GM23338 (cell line): ENCODE measurements at regions not wholly inside any gene's neighbourhood (a gene's known extent, or its start where the extent isn't known, plus 50 kb on each side); places are given as distances from the start of the nearest gene placed in this dataset.

Experiments
- ATAC-seq: fragments of 200-7000 bp; cut with Tn5 transposase; 3 replicates; pipeline ENCODE4 v1.9.1; 2020
- DNase-seq: peaks from one replicate; pipeline ENCODE4 v3.0.0-alpha.2; 2015; ENCODE audit warnings: low spot score
- H2AFZ ChIP-seq: fragments of 200-600 bp; sonication (generic); 2 replicates; pipeline ENCODE4 v1.8.0; 2016; ENCODE audit warnings: antibody characterized with exemption, mild to moderate bottlenecking, moderate library complexity
- H3F3A ChIP-seq: fragments of 200-600 bp; sonication (generic); replicated peaks from 2 replicates; pipeline ENCODE4 v1.8.0; 2017; ENCODE audit warnings: antibody characterized with exemption, mixed run types, low read depth
- H3K27ac ChIP-seq: fragments of 200-600 bp; sonication (generic); 2 replicates; pipeline ENCODE4 v1.6.1; 2016; ENCODE audit warnings: low read depth
- H3K27me3 ChIP-seq: fragments of 200-600 bp; sonication (generic); 2 replicates; pipeline ENCODE4 v1.8.0; 2016; ENCODE audit warnings: mild to moderate bottlenecking, mixed run types, moderate library complexity; ENCODE audit not compliant: insufficient read depth
- H3K36me3 ChIP-seq: fragments of 200-600 bp; sonication (generic); 2 replicates; pipeline ENCODE4 v1.8.0; 2016; ENCODE audit warnings: mild to moderate bottlenecking; ENCODE audit not compliant: insufficient read depth
- H3K4me1 ChIP-seq: fragments of 200-600 bp; sonication (generic); 2 replicates; pipeline ENCODE4 v1.8.0; 2016; ENCODE audit warnings: mild to moderate bottlenecking, moderate library complexity; ENCODE audit not compliant: insufficient read depth
- H3K4me2 ChIP-seq: fragments of 200-600 bp; sonication (generic); 2 replicates; pipeline ENCODE4 v1.7.1; 2017; ENCODE audit warnings: mixed run types
- H3K4me3 ChIP-seq: fragments of 200-600 bp; sonication (generic); 2 replicates; pipeline ENCODE4 v1.6.1; 2016; ENCODE audit warnings: mixed run types
- H3K79me2 ChIP-seq: fragments of 200-600 bp; sonication (generic); replicated peaks from 2 replicates; pipeline ENCODE4 v1.8.0; 2017; ENCODE audit warnings: mild to moderate bottlenecking; ENCODE audit not compliant: insufficient read depth
- H3K9me2 ChIP-seq: fragments of 200-600 bp; sonication (generic); 2 replicates; pipeline ENCODE4 v1.8.0; 2017; ENCODE audit not compliant: insufficient read depth
- H4K20me1 ChIP-seq: fragments of 200-600 bp; sonication (generic); replicated peaks from 2 replicates; pipeline ENCODE4 v1.8.0; 2017; ENCODE audit warnings: mild to moderate bottlenecking; ENCODE audit not compliant: insufficient read depth
- H3K27ac Mint-ChIP-seq: 2 replicates; pipeline ENCODE4 v1.8.0; 2020; ENCODE audit warnings: inconsistent platforms, mild to moderate bottlenecking, moderate library complexity, mixed read lengths
- H3K27me3 Mint-ChIP-seq: 3 replicates; pipeline ENCODE4 v1.8.0; 2022; ENCODE audit warnings: low read depth, mild to moderate bottlenecking, moderate library complexity, mixed read lengths, inconsistent platforms; ENCODE audit not compliant: insufficient read depth, poor library complexity
- H3K36me3 Mint-ChIP-seq: 3 replicates; pipeline ENCODE4 v1.8.0; 2021; ENCODE audit warnings: low read depth, mild to moderate bottlenecking, inconsistent platforms, moderate library complexity, mixed read lengths
- H3K4me1 Mint-ChIP-seq: 3 replicates; pipeline ENCODE4 v1.8.0; 2020; ENCODE audit warnings: mild to moderate bottlenecking, inconsistent platforms, mixed read lengths
- H3K4me3 Mint-ChIP-seq: 3 replicates; pipeline ENCODE4 v1.8.0; 2021; ENCODE audit warnings: moderate library complexity, mild to moderate bottlenecking, inconsistent platforms, mixed read lengths
- H3K9me3 Mint-ChIP-seq: 3 replicates; pipeline ENCODE4 v1.8.0; 2020; ENCODE audit warnings: moderate library complexity, mild to moderate bottlenecking, inconsistent platforms, mixed read lengths
- CREB1 ChIP-seq: fragments of 250-450 bp; sonication (Bioruptor Pico); IDR thresholded peaks from 2 replicates; pipeline ENCODE4 v1.5.0; 2020; ENCODE audit warnings: low read depth, mild to moderate bottlenecking, moderate library complexity
- EZH2 ChIP-seq: fragments of 200-600 bp; sonication (generic); IDR thresholded peaks from one replicate; pipeline ENCODE4 v1.8.0; 2017; ENCODE audit warnings: antibody characterized with exemption, mild to moderate bottlenecking, low read depth; ENCODE audit not compliant: unreplicated experiment
- EZH2phosphoT487 ChIP-seq: fragments of 200-600 bp; sonication (generic); IDR thresholded peaks from one replicate; pipeline ENCODE4 v1.8.1; 2018; ENCODE audit warnings: antibody characterized with exemption; ENCODE audit not compliant: unreplicated experiment
- JUNB ChIP-seq: IDR thresholded peaks from one replicate; pipeline ENCODE4 v1.6.1; 2016; ENCODE audit warnings: antibody characterized with exemption; ENCODE audit not compliant: unreplicated experiment
- NANOG ChIP-seq: IDR thresholded peaks from 2 replicates; pipeline ENCODE4 v1.6.1; 2016; ENCODE audit warnings: antibody characterized with exemption, borderline replicate concordance
- POLR2AphosphoS5 ChIP-seq: IDR thresholded peaks from 2 replicates; pipeline ENCODE4 v1.6.1; 2016; ENCODE audit warnings: antibody characterized with exemption, low read depth
- STAT1 ChIP-seq: IDR thresholded peaks from one replicate; pipeline ENCODE4 v1.6.1; 2016; ENCODE audit warnings: antibody characterized with exemption; ENCODE audit not compliant: unreplicated experiment
- ZNF114 ChIP-seq: fragments of 250-450 bp; sonication (Bioruptor Pico); IDR thresholded peaks from 2 replicates; pipeline ENCODE4 v1.5.0; 2020; ENCODE audit warnings: mild to moderate bottlenecking, moderate library complexity
- ZNF331 ChIP-seq: fragments of 250-450 bp; sonication (Bioruptor Pico); IDR thresholded peaks from 2 replicates; pipeline ENCODE4 v1.5.0; 2020; ENCODE audit warnings: low read depth, mild to moderate bottlenecking, moderate library complexity
- TF ChIP-seq, protein P1 (sequence below), 2 experiments: fragments of 200-600 bp in 1 of 2; sonication (generic) in 1 of 2; conservative IDR thresholded peaks; 2 replicates each; pipeline versions ENCODE4 v1.5.1 to v1.6.1; 2016 to 2017; ENCODE audit warnings: antibody characterized with exemption in 2 of 2, low read depth in 2 of 2, mild to moderate bottlenecking in 2 of 2, moderate library complexity in 1 of 2
- TF ChIP-seq, protein P2 (sequence below): IDR thresholded peaks from 2 replicates; pipeline ENCODE4 v1.6.1; 2016; ENCODE audit warnings: antibody characterized with exemption
- TF ChIP-seq, protein P3 (sequence below): IDR thresholded peaks from one replicate; pipeline ENCODE4 v1.6.1; 2018; ENCODE audit warnings: antibody characterized with exemption; ENCODE audit not compliant: unreplicated experiment
- TF ChIP-seq, protein P4 (sequence below): fragments of 250-450 bp; sonication (Bioruptor Pico); IDR thresholded peaks from 2 replicates; pipeline ENCODE4 v1.5.0; 2020; ENCODE audit warnings: mild to moderate bottlenecking, moderate library complexity

DNA sequence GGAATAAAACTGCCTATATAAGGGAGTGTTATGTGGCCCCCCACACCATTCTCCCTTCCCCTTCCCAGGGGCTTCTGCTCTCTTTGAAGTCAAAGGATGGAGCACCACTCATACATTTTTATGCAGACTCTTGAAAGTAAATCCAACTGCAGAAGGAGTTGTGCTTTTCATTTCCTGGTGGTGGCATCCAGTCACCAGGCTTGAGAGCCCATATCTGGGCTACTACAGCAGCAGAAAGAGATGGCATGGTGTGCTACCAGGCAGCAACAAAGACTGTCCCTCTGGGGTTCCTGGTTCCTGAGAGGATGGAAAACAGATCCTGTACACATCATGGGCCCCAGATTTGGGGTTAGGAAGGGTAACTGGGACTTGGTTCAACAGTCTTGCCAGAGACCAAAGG lies 226.4 kb downstream of the CLIC5 start:
- H3F3A ChIP-seq: no peaks in the 10 kb centered on the region
- H3K4me3 ChIP-seq: no peak overlapping the region
- no peaks in the 10 kb centered on the region for H3K4me1 ChIP-seq
- H3K36me3 ChIP-seq: no peaks in the 10 kb centered on the region
- H3K36me3 Mint-ChIP-seq: no peaks in the 10 kb centered on the region
- H3K4me1 Mint-ChIP-seq: no peaks in the 10 kb centered on the region
- ATAC-seq (no peak), DNase-seq (no peak)
- no peaks in the 10 kb centered on the region for H3K27me3 ChIP-seq
- H3K4me2 ChIP-seq: no peak overlapping the region
- H3K4me3 Mint-ChIP-seq: no peak overlapping the region
- no peaks in the 10 kb centered on the region for H3K27me3 Mint-ChIP-seq
- TF ChIP-seq ZNF114 (CRISPR knock-in tag) (no peak), STAT1 (no peak), CREB1 (no peak), EZH2 (no peak), NANOG (no peak), EZH2phosphoT487 (no peak), POLR2AphosphoS5 (no peak), ZNF331 (CRISPR knock-in tag) (no peak), JUNB (no peak)
- TF ChIP-seq, protein P1, sequence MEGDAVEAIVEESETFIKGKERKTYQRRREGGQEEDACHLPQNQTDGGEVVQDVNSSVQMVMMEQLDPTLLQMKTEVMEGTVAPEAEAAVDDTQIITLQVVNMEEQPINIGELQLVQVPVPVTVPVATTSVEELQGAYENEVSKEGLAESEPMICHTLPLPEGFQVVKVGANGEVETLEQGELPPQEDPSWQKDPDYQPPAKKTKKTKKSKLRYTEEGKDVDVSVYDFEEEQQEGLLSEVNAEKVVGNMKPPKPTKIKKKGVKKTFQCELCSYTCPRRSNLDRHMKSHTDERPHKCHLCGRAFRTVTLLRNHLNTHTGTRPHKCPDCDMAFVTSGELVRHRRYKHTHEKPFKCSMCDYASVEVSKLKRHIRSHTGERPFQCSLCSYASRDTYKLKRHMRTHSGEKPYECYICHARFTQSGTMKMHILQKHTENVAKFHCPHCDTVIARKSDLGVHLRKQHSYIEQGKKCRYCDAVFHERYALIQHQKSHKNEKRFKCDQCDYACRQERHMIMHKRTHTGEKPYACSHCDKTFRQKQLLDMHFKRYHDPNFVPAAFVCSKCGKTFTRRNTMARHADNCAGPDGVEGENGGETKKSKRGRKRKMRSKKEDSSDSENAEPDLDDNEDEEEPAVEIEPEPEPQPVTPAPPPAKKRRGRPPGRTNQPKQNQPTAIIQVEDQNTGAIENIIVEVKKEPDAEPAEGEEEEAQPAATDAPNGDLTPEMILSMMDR (conservative IDR thresholded peaks at IDR 0.05; ENCODE audit: low read depth in 2 of 2): no peak
- TF ChIP-seq, protein P2, sequence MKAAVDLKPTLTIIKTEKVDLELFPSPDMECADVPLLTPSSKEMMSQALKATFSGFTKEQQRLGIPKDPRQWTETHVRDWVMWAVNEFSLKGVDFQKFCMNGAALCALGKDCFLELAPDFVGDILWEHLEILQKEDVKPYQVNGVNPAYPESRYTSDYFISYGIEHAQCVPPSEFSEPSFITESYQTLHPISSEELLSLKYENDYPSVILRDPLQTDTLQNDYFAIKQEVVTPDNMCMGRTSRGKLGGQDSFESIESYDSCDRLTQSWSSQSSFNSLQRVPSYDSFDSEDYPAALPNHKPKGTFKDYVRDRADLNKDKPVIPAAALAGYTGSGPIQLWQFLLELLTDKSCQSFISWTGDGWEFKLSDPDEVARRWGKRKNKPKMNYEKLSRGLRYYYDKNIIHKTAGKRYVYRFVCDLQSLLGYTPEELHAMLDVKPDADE: no peak
- TF ChIP-seq, protein P3, sequence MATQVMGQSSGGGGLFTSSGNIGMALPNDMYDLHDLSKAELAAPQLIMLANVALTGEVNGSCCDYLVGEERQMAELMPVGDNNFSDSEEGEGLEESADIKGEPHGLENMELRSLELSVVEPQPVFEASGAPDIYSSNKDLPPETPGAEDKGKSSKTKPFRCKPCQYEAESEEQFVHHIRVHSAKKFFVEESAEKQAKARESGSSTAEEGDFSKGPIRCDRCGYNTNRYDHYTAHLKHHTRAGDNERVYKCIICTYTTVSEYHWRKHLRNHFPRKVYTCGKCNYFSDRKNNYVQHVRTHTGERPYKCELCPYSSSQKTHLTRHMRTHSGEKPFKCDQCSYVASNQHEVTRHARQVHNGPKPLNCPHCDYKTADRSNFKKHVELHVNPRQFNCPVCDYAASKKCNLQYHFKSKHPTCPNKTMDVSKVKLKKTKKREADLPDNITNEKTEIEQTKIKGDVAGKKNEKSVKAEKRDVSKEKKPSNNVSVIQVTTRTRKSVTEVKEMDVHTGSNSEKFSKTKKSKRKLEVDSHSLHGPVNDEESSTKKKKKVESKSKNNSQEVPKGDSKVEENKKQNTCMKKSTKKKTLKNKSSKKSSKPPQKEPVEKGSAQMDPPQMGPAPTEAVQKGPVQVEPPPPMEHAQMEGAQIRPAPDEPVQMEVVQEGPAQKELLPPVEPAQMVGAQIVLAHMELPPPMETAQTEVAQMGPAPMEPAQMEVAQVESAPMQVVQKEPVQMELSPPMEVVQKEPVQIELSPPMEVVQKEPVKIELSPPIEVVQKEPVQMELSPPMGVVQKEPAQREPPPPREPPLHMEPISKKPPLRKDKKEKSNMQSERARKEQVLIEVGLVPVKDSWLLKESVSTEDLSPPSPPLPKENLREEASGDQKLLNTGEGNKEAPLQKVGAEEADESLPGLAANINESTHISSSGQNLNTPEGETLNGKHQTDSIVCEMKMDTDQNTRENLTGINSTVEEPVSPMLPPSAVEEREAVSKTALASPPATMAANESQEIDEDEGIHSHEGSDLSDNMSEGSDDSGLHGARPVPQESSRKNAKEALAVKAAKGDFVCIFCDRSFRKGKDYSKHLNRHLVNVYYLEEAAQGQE: no peak
- TF ChIP-seq, protein P4, sequence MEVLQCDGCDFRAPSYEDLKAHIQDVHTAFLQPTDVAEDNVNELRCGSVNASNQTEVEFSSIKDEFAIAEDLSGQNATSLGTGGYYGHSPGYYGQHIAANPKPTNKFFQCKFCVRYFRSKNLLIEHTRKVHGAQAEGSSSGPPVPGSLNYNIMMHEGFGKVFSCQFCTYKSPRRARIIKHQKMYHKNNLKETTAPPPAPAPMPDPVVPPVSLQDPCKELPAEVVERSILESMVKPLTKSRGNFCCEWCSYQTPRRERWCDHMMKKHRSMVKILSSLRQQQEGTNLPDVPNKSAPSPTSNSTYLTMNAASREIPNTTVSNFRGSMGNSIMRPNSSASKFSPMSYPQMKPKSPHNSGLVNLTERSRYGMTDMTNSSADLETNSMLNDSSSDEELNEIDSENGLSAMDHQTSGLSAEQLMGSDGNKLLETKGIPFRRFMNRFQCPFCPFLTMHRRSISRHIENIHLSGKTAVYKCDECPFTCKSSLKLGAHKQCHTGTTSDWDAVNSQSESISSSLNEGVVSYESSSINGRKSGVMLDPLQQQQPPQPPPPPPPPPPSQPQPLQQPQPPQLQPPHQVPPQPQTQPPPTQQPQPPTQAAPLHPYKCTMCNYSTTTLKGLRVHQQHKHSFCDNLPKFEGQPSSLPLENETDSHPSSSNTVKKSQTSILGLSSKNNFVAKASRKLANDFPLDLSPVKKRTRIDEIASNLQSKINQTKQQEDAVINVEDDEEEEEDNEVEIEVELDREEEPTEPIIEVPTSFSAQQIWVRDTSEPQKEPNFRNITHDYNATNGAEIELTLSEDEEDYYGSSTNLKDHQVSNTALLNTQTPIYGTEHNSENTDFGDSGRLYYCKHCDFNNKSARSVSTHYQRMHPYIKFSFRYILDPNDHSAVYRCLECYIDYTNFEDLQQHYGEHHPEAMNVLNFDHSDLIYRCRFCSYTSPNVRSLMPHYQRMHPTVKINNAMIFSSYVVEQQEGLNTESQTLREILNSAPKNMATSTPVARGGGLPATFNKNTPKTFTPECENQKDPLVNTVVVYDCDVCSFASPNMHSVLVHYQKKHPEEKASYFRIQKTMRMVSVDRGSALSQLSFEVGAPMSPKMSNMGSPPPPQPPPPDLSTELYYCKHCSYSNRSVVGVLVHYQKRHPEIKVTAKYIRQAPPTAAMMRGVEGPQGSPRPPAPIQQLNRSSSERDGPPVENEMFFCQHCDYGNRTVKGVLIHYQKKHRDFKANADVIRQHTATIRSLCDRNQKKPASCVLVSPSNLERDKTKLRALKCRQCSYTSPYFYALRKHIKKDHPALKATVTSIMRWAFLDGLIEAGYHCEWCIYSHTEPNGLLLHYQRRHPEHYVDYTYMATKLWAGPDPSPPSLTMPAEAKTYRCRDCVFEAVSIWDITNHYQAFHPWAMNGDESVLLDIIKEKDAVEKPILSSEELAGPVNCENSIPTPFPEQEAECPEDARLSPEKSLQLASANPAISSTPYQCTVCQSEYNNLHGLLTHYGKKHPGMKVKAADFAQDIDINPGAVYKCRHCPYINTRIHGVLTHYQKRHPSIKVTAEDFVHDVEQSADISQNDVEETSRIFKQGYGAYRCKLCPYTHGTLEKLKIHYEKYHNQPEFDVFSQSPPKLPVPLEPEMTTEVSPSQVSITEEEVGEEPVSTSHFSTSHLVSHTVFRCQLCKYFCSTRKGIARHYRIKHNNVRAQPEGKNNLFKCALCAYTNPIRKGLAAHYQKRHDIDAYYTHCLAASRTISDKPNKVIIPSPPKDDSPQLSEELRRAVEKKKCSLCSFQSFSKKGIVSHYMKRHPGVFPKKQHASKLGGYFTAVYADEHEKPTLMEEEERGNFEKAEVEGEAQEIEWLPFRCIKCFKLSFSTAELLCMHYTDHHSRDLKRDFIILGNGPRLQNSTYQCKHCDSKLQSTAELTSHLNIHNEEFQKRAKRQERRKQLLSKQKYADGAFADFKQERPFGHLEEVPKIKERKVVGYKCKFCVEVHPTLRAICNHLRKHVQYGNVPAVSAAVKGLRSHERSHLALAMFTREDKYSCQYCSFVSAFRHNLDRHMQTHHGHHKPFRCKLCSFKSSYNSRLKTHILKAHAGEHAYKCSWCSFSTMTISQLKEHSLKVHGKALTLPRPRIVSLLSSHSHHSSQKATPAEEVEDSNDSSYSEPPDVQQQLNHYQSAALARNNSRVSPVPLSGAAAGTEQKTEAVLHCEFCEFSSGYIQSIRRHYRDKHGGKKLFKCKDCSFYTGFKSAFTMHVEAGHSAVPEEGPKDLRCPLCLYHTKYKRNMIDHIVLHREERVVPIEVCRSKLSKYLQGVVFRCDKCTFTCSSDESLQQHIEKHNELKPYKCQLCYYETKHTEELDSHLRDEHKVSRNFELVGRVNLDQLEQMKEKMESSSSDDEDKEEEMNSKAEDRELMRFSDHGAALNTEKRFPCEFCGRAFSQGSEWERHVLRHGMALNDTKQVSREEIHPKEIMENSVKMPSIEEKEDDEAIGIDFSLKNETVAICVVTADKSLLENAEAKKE: no peak
- H3K9me3 Mint-ChIP-seq: no peaks in the 10 kb centered on the region; the same call in 2 of the 3 replicates
- no peak overlapping the region for H2AFZ ChIP-seq
- no peak overlapping the region for H3K27ac Mint-ChIP-seq
- peaks cover 4% of the 10 kb centered on the region; the same call in 1 of the 2 replicates for H3K9me2 ChIP-seq
- H3K79me2 ChIP-seq: no peaks in the 10 kb centered on the region
- no peak overlapping the region for H3K27ac ChIP-seq
- H4K20me1 ChIP-seq: no peaks in the 10 kb centered on the region
